GM10266 (cell line): ENCODE measurements at regions not wholly inside any gene's neighbourhood (a gene's known extent, or its start where the extent isn't known, plus 50 kb on each side); places are given as distances from the start of the nearest gene placed in this dataset.
"Not testable (repeated sequence)": the region's sequence is repeated elsewhere in the genome, so short reads cannot be mapped to it uniquely, and the experiment has no call there.

Experiments used
- DNase-seq: peaks from one replicate; pipeline ENCODE4 v3.0.0; 2012; ENCODE audit errors: extremely low spot score
- TF ChIP-seq, protein P1 (sequence below): IDR thresholded peaks from 2 replicates; pipeline ENCODE4 v1.5.1; 2012; ENCODE audit warnings: mild to moderate bottlenecking, low read depth; ENCODE audit not compliant: control insufficient read depth, insufficient read depth; ENCODE audit errors: missing control alignments

DNA sequence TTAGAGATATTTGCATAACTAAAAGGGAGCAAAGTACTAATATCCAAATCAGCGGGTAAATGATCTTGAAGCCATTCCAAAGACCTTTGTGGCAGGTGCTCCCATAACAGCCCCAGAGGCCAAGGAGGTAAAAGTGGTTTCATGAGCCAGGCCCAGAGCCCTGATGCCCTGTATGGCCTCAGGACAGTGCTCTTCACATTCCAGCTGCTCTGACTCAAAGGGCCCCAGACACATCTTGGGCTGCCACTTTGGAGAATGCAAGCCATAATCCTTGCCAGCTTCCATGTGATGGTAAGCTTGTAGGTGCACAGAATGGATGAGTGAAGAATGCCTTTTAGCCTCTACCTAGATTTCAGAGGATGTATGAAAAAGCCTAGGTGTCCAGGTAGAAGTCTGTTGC is 933.4 kb downstream of the SLC16A7 start:
- DNase-seq, result no peak
- TF ChIP-seq, protein P1, sequence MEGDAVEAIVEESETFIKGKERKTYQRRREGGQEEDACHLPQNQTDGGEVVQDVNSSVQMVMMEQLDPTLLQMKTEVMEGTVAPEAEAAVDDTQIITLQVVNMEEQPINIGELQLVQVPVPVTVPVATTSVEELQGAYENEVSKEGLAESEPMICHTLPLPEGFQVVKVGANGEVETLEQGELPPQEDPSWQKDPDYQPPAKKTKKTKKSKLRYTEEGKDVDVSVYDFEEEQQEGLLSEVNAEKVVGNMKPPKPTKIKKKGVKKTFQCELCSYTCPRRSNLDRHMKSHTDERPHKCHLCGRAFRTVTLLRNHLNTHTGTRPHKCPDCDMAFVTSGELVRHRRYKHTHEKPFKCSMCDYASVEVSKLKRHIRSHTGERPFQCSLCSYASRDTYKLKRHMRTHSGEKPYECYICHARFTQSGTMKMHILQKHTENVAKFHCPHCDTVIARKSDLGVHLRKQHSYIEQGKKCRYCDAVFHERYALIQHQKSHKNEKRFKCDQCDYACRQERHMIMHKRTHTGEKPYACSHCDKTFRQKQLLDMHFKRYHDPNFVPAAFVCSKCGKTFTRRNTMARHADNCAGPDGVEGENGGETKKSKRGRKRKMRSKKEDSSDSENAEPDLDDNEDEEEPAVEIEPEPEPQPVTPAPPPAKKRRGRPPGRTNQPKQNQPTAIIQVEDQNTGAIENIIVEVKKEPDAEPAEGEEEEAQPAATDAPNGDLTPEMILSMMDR, result no peak

DNA sequence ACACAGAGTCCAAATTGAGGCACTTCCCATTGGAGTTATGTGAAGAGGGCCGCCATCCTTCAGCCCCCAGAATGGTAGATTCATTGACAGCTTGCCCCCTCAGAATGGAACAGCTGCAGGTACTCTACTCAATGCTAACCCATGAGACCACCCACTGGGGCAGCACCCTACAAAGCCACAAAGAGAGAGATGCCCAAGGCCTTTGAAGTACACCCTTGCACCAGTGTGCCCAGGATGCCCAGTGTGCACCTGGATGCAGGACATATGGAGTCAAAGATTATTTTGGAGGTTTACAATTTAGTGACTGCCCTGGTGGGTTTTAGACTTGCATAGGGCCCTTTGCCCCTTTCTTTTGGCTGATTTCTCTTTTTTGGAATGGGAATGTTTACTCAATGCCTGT is 933.9 kb downstream of the SLC16A7 start:
- TF ChIP-seq, protein P1, result no peak

DNA sequence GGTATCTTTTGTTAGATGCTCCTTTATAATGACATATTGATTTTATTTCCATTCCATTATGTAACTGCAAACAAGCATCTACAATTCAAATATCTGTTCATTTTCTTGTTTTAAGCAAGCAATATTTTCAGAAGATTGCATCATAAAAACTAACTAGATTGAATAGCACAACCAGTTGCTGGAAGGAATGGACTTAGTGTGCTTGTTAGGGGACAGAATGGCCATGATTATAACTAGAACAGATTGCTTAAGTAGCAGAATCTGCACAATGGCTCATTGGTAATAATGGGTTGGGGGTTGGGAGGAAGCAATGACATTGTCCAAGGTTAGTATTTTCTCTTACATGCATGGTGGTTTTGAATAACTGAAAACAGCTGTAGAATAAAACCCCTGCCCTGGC is 939.5 kb downstream of the SLC16A7 start:
- no peak for DNase-seq
- TF ChIP-seq, protein P1, result no peak

More for the DNA sequence above, 933.9 kb downstream of the SLC16A7 start:
- no peak for DNase-seq

DNA sequence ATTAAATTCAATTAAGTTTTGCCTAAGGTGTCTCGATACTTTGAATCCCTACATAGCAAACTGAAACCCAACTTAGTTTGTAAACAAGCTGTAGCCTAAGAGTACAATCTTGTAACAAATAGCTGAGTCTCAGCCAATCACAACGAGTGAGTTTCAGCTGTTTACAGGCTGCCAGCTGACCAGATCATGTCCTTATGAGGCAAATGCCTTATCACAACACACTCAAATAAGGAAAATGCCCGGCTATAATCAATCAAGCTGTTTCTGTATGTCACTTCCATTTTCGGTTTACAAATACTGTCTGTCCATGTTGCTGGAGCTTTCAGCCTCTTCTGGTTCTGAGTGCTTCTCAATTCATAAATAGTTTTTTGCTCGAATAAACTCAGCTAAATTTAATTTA is 943.8 kb downstream of the SLC16A7 start:
- no peak for DNase-seq
- TF ChIP-seq, protein P1, result no peak

DNA sequence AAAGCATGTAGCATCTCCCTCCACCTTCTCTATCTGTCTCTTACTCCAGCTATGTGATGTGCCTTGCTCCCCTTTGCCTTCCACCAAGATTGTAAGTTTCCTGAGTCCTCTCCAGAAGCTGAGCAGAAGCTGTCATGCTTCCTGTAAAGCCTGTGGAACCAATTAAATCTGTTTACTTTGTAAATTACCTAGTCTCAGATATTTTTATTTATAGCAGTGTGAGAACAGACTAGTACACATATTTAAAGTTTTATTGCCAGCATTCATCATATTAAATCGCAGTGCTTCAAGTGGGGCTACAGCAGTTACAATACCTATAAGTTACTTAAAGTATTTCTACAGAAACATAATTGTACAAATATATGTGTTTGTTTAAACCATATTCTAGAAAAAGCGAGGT is 973.1 kb downstream of the SLC16A7 start:
- TF ChIP-seq, protein P1, result no peak
- DNase-seq, result no peak

DNA sequence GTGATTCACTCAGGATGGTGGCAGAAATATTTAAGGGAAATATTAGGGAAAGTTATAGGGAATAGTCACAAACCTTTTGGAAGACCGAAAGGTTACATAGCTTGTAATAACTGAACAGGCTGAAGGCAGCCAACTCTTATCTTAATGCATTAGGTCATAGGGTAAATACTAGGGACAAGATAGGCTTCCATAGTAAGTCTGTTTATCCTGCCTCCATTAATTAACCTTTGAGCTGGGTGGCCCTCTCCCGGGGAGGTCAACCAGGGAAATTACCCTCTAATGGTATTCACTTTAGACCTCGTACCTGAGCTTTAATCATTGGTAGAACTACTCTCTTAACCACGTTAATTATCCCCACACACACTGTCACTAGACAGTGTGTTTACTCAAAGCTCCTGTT is 981.8 kb downstream of the SLC16A7 start:
- DNase-seq, result no peak
- TF ChIP-seq, protein P1, result no peak

DNA sequence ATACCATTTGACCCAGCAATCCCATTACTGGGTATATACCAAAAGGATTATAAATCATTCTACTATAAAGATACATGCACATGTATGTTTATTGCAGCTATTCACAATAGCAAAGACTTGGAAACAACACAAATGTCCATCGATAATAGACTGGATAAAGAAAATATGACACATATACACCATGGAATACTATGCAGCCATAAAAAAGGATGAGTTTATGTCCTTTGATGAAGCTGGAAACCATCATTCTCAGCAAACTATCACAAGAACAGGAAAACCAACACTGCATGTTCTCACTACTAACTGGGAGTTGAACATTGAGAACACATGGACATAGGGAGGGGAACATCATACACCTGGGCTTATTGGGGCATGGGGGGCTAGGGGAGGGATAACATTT is 991.8 kb downstream of the SLC16A7 start:
- not testable (repeated sequence) for DNase-seq

DNA sequence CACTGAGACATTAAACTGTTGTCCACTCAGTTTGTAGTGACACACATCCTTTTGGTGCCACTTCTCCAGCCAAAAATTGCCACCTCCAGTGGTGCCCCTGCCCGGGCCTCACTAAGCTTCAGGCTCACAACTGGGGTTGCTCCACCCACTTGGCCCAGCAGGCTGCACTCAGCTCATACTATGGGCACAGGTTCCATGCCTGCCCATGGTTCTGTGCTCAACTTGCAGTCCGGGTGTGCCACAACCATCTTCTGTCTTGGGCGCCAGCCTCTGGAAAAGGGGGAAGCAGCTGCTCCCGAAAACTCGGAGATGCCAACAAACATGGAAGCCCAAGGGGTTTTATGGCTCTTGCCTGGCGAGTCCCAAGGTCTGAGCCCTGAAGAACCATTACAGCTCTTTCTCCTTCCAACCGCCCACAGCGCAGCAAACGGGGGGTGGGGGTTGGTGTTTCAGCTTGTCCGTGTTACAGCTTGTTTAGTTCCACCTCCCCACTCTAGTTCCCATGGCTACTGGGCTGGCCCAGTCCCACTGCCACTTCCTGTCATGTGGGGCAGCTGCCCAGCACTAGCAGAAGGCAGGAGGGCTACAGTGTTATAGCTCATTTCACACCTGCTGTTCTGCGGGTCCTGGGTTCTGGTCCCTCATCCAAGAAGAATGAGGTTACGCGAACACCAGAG is 998.3 kb downstream of the SLC16A7 start:
- no peak for DNase-seq
- TF ChIP-seq, protein P1, result no peak
